NB4 (cell line): ENCODE measurements at regions not wholly inside any gene's neighbourhood (a gene's known extent, or its start where the extent isn't known, plus 50 kb on each side); places are given as distances from the start of the nearest gene placed in this dataset.

ENCODE experiments used
- DNase-seq: peaks from one replicate; pipeline ENCODE4 v3.0.0; 2010; ENCODE audit warnings: low read depth
- H3K4me3 ChIP-seq: one replicate; pipeline ENCODE4 v1.5.1; 2011; ENCODE audit warnings: mild to moderate bottlenecking, low read depth, low read length, moderate library complexity
- CTCF ChIP-seq: IDR thresholded peaks from one replicate; pipeline ENCODE4 v1.5.1; 2012; ENCODE audit warnings: low read depth, low read length
- MAX ChIP-seq: IDR thresholded peaks from 2 replicates; pipeline ENCODE4 v1.6.1; 2011; ENCODE audit warnings: low read depth, low read length
- MYC ChIP-seq: IDR thresholded peaks from 2 replicates; pipeline ENCODE4 v1.6.1; 2011; ENCODE audit warnings: low read depth, low read length
- POLR2A ChIP-seq: IDR thresholded peaks from 2 replicates; pipeline ENCODE4 v1.6.1; 2011; ENCODE audit warnings: mild to moderate bottlenecking; ENCODE audit not compliant: insufficient read length; ENCODE audit errors: extremely low read depth

GRCh38 chr12:112740387-112740934 is 51.1 kb upstream of the RPH3A start:
- no peak overlapping the region for H3K4me3 ChIP-seq
- TF ChIP-seq POLR2A (no peak), MAX (no peak), CTCF (no peak), MYC (no peak)
- DNase-seq = no peak

- H3K4me3 ChIP-seq = no peak overlapping the region
- no peak for DNase-seq
Measured at GRCh38 chr12:112741106-112741505, 50.4 kb upstream of the RPH3A start.

More at GRCh38 chr12:112741106-112741505, 50.4 kb upstream of the RPH3A start:
- no peak for TF ChIP-seq POLR2A
- TF ChIP-seq MYC = no peak
- no peak for TF ChIP-seq CTCF
- no peak for TF ChIP-seq MAX
